Mesothelial cell of epicardium (in vitro differentiated cells): ENCODE measurements at regions not wholly inside any gene's neighbourhood (a gene's known extent, or its start where the extent isn't known, plus 50 kb on each side); places are given as distances from the start of the nearest gene placed in this dataset.

Experiments
- DNase-seq, 2 experiments: peaks; one replicate each; pipeline ENCODE4 v3.0.0; 2021; ENCODE audit warnings: low spot score in 2 of 2; ENCODE audit not compliant: unreplicated experiment in 2 of 2
- H3K27ac Mint-ChIP-seq: 2 replicates; pipeline ENCODE4 v1.8.0; 2021; ENCODE audit warnings: mixed read lengths
- H3K27me3 Mint-ChIP-seq: 2 replicates; pipeline ENCODE4 v1.8.0; 2021; ENCODE audit warnings: low read depth, mixed read lengths
- H3K36me3 Mint-ChIP-seq: 2 replicates; pipeline ENCODE4 v1.8.0; 2021; ENCODE audit warnings: mixed read lengths
- H3K4me1 Mint-ChIP-seq: 2 replicates; pipeline ENCODE4 v1.8.0; 2021; ENCODE audit warnings: mixed read lengths
- H3K4me3 Mint-ChIP-seq: 2 replicates; pipeline ENCODE4 v1.8.0; 2021; ENCODE audit warnings: mild to moderate bottlenecking, moderate library complexity, mixed read lengths
- H3K9me3 Mint-ChIP-seq: 2 replicates; pipeline ENCODE4 v1.8.0; 2021; ENCODE audit warnings: mixed read lengths
- TF ChIP-seq, protein P1 (sequence below): fragments of 200-600 bp; sonication (generic); IDR thresholded peaks from one replicate; pipeline ENCODE4 v1.5.0; 2021; ENCODE audit warnings: antibody characterized with exemption; ENCODE audit not compliant: unreplicated experiment

DNA sequence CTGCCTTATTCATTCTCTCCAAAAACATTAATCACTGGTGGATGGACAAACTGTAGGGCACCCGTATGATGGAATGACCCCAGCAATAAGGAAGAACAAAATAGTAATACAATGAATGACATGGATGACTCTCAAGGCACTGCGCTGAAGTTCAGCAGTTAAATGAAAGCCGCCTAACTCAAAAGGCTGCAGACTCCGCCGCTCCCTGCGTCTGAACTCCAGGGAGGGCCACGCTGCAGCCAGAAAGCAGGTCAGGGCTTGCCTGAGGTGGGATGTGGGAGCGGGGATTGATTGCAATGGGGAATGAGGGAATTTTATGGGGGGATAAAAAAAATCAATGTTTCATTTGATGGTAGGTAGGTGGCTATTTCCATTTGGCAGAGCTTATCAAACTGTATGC, 86.5 kb upstream of the LAPTM4A start:
- Mint-ChIP-seq H3K27ac (no peak overlapping the region), H3K4me3 (no peak overlapping the region), H3K9me3 (no peaks in the 10 kb centered on the region), H3K27me3 (no peaks in the 10 kb centered on the region), H3K4me1 (peaks cover 34% of the 10 kb centered on the region), H3K36me3 (no peaks in the 10 kb centered on the region)
- DNase-seq, result no peak
- TF ChIP-seq, protein P1, sequence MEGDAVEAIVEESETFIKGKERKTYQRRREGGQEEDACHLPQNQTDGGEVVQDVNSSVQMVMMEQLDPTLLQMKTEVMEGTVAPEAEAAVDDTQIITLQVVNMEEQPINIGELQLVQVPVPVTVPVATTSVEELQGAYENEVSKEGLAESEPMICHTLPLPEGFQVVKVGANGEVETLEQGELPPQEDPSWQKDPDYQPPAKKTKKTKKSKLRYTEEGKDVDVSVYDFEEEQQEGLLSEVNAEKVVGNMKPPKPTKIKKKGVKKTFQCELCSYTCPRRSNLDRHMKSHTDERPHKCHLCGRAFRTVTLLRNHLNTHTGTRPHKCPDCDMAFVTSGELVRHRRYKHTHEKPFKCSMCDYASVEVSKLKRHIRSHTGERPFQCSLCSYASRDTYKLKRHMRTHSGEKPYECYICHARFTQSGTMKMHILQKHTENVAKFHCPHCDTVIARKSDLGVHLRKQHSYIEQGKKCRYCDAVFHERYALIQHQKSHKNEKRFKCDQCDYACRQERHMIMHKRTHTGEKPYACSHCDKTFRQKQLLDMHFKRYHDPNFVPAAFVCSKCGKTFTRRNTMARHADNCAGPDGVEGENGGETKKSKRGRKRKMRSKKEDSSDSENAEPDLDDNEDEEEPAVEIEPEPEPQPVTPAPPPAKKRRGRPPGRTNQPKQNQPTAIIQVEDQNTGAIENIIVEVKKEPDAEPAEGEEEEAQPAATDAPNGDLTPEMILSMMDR, result no peak

DNA sequence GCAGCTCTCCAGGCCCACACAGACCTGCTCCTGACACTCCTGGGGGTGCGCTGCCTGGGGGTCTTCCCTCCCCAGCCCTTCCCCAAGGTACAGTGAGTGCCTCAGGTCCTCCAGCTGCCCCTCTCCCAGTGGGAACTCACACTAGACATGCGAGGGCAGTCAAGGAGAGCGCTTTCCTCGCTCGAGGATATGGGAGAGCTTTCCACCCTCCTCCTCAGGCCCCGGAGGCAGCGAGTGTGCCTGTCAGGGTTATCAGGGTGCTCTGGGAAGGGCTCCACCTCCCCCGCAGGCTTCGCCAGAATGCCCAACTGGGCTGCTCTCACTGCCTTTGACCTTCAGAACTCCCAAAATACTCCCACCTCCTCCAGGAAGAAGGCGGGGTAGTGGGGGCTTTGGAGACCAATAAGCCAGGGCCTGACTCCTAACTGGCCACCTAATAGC, 85.7 kb upstream of the LAPTM4A start:
- H3K27ac Mint-ChIP-seq, result no peak overlapping the region
- peaks cover 34% of the 10 kb centered on the region for H3K4me1 Mint-ChIP-seq
- TF ChIP-seq, protein P1, result no peak
- no peaks in the 10 kb centered on the region for H3K9me3 Mint-ChIP-seq
- no peak for DNase-seq
- H3K27me3 Mint-ChIP-seq, result no peaks in the 10 kb centered on the region
- H3K4me3 Mint-ChIP-seq, result no peak overlapping the region
- no peaks in the 10 kb centered on the region for H3K36me3 Mint-ChIP-seq

DNA sequence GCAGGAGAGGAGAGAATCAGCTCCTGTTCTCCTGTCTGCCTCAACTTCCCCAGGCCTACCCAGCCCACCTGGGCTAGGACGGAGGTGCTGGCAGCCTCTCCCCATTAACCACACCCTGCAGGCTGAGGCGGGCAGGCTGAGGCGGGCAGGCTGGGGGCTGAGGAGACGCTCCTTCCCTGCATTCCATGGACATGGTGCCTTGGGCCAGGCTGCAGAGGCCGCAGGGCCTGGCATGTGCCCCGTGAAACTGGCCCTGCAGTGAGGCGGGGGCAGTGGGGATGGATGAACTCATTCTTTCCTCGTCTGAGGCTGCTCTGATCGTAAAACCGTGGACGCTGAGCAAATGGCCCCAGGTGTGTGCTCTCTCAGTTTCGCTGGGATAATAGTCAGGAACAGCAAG, 84.7 kb upstream of the LAPTM4A start:
- no peak for DNase-seq
- H3K4me1 Mint-ChIP-seq, result peaks cover 38% of the 10 kb centered on the region
- H3K36me3 Mint-ChIP-seq, result no peaks in the 10 kb centered on the region
- H3K9me3 Mint-ChIP-seq, result no peaks in the 10 kb centered on the region
- no peaks in the 10 kb centered on the region for H3K27me3 Mint-ChIP-seq
- TF ChIP-seq, protein P1, result no peak
- H3K4me3 Mint-ChIP-seq, result no peak overlapping the region
- no peak overlapping the region for H3K27ac Mint-ChIP-seq

DNA sequence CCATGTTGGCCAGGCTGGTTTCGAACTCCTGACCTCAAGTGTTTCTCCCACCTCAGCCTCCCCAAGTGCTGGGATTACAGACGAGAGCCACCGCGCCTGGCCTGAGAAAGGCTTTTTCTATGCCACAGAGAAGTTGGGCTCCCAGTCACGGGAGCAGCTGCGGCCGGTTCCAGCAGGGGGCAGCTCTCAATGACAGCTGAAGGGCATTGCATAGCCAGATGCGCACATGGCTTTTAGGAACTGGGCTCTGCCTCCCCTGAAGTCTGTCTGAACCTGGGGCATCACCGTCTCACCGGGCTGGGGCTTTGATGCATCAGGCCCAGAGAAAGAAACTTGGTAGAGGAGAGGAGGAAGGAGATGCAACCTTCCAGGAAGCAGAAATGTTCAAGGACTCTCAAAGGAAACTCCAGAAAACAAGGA, 84.2 kb upstream of the LAPTM4A start:
- Mint-ChIP-seq H3K27ac (peak overlapping the region; percentile 73), H3K27me3 (no peaks in the 10 kb centered on the region), H3K9me3 (no peaks in the 10 kb centered on the region), H3K4me1 (peaks cover 43% of the 10 kb centered on the region), H3K4me3 (no peak overlapping the region), H3K36me3 (no peaks in the 10 kb centered on the region)
- DNase-seq, result peak; percentile 43 to 69
- TF ChIP-seq, protein P1, result peak; percentile 54

DNA sequence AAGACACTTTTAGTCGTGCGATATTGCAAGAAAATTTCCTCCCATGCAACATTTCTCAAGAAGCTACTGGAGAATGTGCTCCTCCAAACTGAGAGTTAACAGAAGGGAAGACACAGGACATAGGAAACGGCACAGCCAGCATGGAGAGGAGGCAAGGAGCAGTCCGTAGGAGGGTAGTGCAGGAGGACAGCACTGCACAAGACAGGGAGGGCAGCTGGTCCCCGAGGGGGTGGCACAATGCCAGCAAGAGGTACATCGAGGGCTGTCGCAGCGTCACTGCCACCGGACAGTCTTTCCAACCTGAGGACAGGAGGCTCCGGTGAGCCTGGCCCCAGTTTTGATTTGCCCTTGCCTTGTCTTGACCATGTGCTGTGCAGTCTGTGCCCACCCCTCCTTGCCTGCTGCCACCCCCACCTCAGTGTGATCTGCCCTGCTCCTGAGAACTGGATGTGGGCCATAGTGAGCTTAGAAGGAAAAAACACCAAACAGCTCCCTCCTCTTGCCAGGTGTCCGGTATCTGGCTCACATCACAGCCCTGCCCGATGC, 81.6 kb upstream of the LAPTM4A start:
- Mint-ChIP-seq H3K27me3 (no peaks in the 10 kb centered on the region), H3K4me1 (peaks cover 31% of the 10 kb centered on the region), H3K4me3 (no peak overlapping the region), H3K36me3 (no peaks in the 10 kb centered on the region), H3K27ac (no peak overlapping the region), H3K9me3 (no peaks in the 10 kb centered on the region)
- TF ChIP-seq, protein P1, result no peak
- DNase-seq, result no peak
